ENCODE measurements at regions not wholly inside any gene's neighbourhood (a gene's known extent, or its start where the extent isn't known, plus 50 kb on each side); places are given as distances from the start of the nearest gene placed in this dataset.

GRCh38 chr9:21564175-21564574 is 82.1 kb upstream of the IFNE start:
- DNase-seq (ENCODE audit: low read depth): no peak

- no peak for DNase-seq (ENCODE audit: low read depth)
Measured at GRCh38 chr9:21565155-21565554, 83.0 kb upstream of the IFNE start.

DNA sequence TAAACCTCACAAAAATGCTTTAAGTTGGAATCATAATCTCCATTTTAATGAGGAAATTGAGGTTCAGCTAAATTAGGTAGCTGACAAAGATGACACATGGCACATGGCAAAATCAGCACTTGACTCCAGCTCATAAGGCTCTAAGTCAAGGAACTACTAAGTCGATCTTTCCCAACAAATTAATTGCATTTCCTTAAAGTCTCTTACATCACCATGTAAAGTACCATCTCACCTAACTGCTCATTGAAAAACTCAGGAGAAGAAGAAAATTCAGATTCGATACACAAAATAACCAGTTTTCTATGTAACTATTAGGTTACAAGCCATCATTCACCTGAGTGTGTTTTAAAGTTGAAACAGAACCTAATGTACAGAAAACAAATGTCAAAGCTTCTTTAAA is 85.8 kb upstream of the IFNE start:
- DNase-seq (ENCODE audit: low read depth): no peak

GRCh38 chr9:21568484-21568883 is 86.4 kb upstream of the IFNE start:
- DNase-seq (ENCODE audit: low read depth): no peak

- no peak for DNase-seq (ENCODE audit: low read depth)
Measured at GRCh38 chr9:21569721-21570120, 87.6 kb upstream of the IFNE start.

GRCh38 chr9:21570643-21571275 is 88.6 kb upstream of the IFNE start:
- no peak for DNase-seq (ENCODE audit: low read depth)

GRCh38 chr9:21574261-21574660 is 92.1 kb upstream of the IFNE start:
- no peak for DNase-seq (ENCODE audit: low read depth)

GRCh38 chr9:21576331-21577189 is 94.4 kb upstream of the IFNE start:
- peak; percentile 79 for DNase-seq (ENCODE audit: low read depth)

DNA sequence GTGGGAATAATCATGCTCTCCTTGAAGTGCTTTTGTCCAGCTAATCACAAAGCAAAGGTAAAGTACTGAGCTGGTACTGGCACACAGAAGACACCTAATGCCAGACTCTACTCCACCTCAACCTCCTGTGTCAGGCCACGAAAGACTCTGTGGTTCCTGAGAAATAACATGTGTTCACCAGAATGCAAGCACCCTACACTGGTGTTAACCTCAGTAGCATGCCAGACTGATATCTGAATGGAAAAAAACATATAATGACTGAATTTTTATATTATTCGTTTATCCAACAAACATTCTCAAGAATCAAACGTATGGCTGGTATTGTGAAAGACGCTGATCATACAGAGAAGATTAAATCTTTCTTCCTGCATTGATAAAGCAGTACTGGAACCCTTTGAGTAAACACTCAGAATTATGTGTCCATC is 97.1 kb upstream of the IFNE start:
- no peak for DNase-seq (ENCODE audit: low read depth)

GRCh38 chr9:21579743-21580142 is 97.6 kb upstream of the IFNE start:
- no peak for DNase-seq (ENCODE audit: low read depth)

- DNase-seq (ENCODE audit: low read depth): no peak
Measured at GRCh38 chr9:21580636-21581378, 98.7 kb upstream of the IFNE start.

DNA sequence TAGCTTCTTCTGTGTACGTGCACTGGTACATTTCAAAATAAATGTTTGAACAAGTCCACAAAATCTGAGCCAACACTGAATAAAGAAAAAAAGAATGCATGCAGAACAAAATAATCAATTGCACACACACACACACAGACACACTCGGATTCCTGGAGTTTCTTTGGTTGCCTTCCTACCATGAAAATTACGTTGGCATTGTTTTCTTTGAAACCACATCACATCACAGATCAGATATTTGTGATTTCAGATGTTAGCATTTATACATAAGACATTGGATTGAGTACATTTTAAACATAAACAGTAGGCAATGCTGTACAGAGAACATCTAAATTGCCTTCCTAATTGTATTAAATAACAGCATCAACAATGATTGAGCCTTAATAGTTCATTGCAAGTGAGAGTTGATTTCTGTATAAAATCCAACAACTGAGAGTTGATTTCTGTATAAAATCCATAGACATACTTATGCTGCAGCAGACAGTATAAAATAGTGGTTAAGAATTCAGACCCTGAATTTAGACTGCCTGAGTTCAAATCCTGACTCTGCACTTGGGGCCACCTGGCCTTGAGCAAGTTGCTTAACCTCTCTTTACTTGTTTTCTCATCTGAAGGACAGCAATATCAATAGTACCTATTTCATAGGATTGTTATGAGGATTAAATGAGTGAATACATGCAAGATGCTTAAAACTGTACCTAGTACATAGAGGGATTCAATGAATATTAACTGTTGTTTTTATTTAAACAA is 101.7 kb upstream of the IFNE start:
- DNase-seq (ENCODE audit: low read depth): no peak

GRCh38 chr9:21584890-21585289 is 102.8 kb upstream of the IFNE start:
- DNase-seq (ENCODE audit: low read depth): no peak

DNA sequence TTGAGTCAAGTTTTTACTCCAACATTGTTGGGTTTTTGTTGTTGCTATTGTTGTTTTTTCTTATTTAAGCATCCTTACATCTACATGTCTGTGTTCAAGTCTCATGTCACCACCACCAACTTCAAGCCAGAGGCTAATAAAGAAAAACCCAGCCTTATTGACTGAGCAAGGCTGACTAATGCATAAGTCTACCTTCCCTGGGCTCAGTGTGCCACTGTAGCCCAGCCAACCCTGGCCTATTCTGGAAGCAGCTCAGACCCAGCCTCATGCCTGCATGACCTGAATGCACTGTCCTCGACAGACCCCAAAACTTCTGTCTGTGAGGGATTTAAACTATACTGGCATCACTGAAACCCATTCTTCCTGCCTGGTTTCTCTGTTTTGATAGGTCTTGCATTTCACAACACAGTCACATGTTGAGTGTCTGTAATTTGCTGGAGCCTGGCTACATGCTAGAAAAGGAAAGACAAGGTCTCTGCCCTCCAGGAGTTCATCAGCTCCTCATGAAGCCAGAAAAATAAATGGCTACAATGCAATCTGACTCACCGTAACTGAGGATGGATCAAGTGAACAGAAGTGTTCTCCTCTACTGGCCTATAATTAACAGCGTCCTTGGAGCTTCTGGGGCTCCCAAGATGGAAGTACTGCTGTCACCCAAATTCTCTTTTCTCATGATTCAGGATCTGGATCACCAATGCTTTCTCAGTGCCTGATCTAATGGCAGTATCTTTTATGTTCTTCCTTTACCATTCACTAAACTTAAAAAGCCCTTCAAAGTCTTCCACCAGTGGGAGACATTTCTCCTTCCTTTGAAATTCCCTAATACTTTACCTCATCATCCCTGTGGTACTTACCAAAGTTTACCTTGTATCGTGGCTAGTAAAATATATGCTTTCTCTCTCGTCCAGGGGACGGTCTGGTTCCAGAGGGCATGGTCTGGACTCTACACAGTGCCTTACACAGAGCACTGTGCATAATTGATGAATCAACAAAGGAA is 103.9 kb upstream of the IFNE start:
- no peak for DNase-seq (ENCODE audit: low read depth)

DNA sequence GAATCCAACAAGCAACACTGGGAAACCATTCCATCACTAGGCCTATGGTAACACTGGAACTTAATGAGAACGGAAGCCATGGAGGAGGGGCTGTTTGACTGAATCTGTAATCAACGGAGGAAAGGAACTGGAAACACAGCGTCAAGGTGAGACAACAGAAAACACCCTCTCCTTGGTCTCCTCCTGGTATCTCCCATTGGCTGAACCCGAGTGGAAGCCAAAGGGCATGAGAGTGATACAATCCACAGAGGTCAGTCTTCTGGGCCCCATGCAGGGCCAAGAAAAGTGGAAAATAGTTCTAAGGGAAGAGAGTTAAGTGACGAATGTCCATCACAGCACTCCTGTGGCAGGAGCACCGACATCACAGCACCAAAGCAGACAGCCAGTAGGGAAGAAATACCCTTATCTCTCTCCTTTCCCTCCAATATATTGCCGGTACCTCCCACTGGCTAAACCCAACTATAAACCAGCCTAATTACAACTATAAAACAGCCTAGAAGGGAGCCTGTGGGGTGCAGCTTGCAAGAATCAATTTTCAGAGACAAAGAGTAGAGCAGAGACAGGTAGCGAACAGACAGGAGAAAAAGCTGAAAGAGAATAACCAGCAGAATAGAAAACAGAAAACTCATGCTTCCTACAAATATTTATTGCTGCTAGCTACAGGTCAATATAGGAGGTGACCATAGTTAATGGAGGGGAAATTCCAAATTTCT is 107.4 kb upstream of the IFNE start:
- no peak for DNase-seq (ENCODE audit: low read depth)

- no peak for DNase-seq (ENCODE audit: low read depth)
Measured at GRCh38 chr9:21590058-21590996, 108.2 kb upstream of the IFNE start.

GRCh38 chr9:21591221-21592062 is 109.3 kb upstream of the IFNE start:
- DNase-seq (ENCODE audit: low read depth): peak; percentile 95

GRCh38 chr9:21592063-21592338 is 109.9 kb upstream of the IFNE start:
- no peak for DNase-seq (ENCODE audit: low read depth)

Data from GM04504 (cell line).